ENCODE measurements at regions not wholly inside any gene's neighbourhood (a gene's known extent, or its start where the extent isn't known, plus 50 kb on each side); places are given as distances from the start of the nearest gene placed in this dataset.

DNA sequence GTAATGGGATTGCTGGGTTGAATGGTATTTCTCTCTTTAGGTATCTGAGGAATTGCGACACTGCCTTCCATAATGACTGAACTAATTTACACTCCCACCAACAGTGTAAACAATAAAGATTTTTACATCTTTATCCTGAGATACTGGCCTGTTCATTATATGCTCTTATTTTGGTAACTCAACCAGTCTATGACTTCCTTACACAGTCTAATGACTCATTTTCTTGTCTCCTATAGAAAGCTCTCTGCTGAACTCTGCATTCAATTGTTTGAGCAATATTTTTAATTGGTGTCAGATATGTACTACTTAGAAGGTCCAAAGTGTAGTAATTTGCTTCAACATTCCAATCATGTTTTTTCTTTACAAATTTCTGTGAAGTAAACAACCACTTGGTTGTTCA, 1351.8 kb downstream of the FSCB start:
- TF ChIP-seq, protein P1, sequence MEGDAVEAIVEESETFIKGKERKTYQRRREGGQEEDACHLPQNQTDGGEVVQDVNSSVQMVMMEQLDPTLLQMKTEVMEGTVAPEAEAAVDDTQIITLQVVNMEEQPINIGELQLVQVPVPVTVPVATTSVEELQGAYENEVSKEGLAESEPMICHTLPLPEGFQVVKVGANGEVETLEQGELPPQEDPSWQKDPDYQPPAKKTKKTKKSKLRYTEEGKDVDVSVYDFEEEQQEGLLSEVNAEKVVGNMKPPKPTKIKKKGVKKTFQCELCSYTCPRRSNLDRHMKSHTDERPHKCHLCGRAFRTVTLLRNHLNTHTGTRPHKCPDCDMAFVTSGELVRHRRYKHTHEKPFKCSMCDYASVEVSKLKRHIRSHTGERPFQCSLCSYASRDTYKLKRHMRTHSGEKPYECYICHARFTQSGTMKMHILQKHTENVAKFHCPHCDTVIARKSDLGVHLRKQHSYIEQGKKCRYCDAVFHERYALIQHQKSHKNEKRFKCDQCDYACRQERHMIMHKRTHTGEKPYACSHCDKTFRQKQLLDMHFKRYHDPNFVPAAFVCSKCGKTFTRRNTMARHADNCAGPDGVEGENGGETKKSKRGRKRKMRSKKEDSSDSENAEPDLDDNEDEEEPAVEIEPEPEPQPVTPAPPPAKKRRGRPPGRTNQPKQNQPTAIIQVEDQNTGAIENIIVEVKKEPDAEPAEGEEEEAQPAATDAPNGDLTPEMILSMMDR (conservative IDR thresholded peaks at IDR 0.05; ENCODE audit: low read depth, low read length), result no peak
- no peak for TF ChIP-seq EZH2 (IDR thresholded peaks at IDR 0.05; ENCODE audit: low read length, unreplicated experiment)
- no peak for TF ChIP-seq EZH2phosphoT487 (IDR thresholded peaks at IDR 0.05; ENCODE audit: borderline replicate concordance, low read length)

All from PC-3 (cell line).